Hematopoietic multipotent progenitor cell treated with erythropoietin and hydrocortisone succinate and interleukin-3 and kit ligand, for 17 days (in vitro differentiated cells): ENCODE measurements at regions not wholly inside any gene's neighbourhood (a gene's known extent, or its start where the extent isn't known, plus 50 kb on each side); places are given as distances from the start of the nearest gene placed in this dataset.

Source experiments
- DNase-seq: peaks from one replicate; pipeline ENCODE4 v3.0.0-alpha.2; 2015; ENCODE audit warnings: low spot score

- DNase-seq, result no peak
Observed at GRCh38 chr5:125506124-125506523, 759.7 kb upstream of the ZNF608 start.

GRCh38 chr5:125508225-125508624, 761.8 kb upstream of the ZNF608 start:
- no peak for DNase-seq

- no peak for DNase-seq
Observed at GRCh38 chr5:125510651-125511050, 764.2 kb upstream of the ZNF608 start.

GRCh38 chr5:125517973-125518550, 771.6 kb upstream of the ZNF608 start:
- DNase-seq, result no peak

GRCh38 chr5:125521289-125521688, 774.9 kb upstream of the ZNF608 start:
- DNase-seq, result no peak

GRCh38 chr5:125525356-125525755, 778.9 kb upstream of the ZNF608 start:
- no peak for DNase-seq

- DNase-seq, result no peak
Observed at GRCh38 chr5:125526966-125527365, 780.5 kb upstream of the ZNF608 start.

- DNase-seq, result no peak
Observed at GRCh38 chr5:125528881-125529280, 782.4 kb upstream of the ZNF608 start.

- no peak for DNase-seq
Observed at GRCh38 chr5:125530833-125531615, 784.6 kb upstream of the ZNF608 start.

GRCh38 chr5:125536095-125536494, 789.7 kb upstream of the ZNF608 start:
- DNase-seq, result no peak

GRCh38 chr5:125536582-125536981, 790.1 kb upstream of the ZNF608 start:
- no peak for DNase-seq

- DNase-seq, result no peak
Observed at GRCh38 chr5:125537661-125538060, 791.2 kb upstream of the ZNF608 start.

GRCh38 chr5:125538469-125538868, 792.0 kb upstream of the ZNF608 start:
- no peak for DNase-seq

- DNase-seq, result no peak
Observed at GRCh38 chr5:125541085-125541484, 794.6 kb upstream of the ZNF608 start.

- DNase-seq, result no peak
Observed at GRCh38 chr5:125549322-125549911, 803.0 kb upstream of the ZNF608 start.

GRCh38 chr5:125550274-125550673, 803.8 kb upstream of the ZNF608 start:
- no peak for DNase-seq

GRCh38 chr5:125551246-125551645, 804.8 kb upstream of the ZNF608 start:
- DNase-seq, result no peak

- no peak for DNase-seq
Observed at GRCh38 chr5:125551797-125552196, 805.4 kb upstream of the ZNF608 start.

GRCh38 chr5:125552486-125552885, 806.0 kb upstream of the ZNF608 start:
- DNase-seq, result no peak

- no peak for DNase-seq
Observed at GRCh38 chr5:125554355-125554754, 807.9 kb upstream of the ZNF608 start.

GRCh38 chr5:125555591-125555990, 809.2 kb upstream of the ZNF608 start:
- no peak for DNase-seq

GRCh38 chr5:125558016-125558415, 811.6 kb upstream of the ZNF608 start:
- no peak for DNase-seq

GRCh38 chr5:125558466-125558865, 812.0 kb upstream of the ZNF608 start:
- no peak for DNase-seq

GRCh38 chr5:125559296-125559695, 812.9 kb upstream of the ZNF608 start:
- no peak for DNase-seq
